KG1 (cell line): ENCODE measurements at regions not wholly inside any gene's neighbourhood (a gene's known extent, or its start where the extent isn't known, plus 50 kb on each side); places are given as distances from the start of the nearest gene placed in this dataset.
"Not testable (repeated sequence)": the region's sequence is repeated elsewhere in the genome, so short reads cannot be mapped to it uniquely, and the experiment has no call there.

ENCODE experiments used
- DNase-seq: peaks from one replicate; lab custom pipeline; 2025; lab: John Stamatoyannopoulos, UW

GRCh38 chr6:121595646-121596045 is 160.2 kb downstream of the GJA1 start:
- no peak for DNase-seq

GRCh38 chr6:121596441-121596840 is 161.0 kb downstream of the GJA1 start:
- DNase-seq = no peak

- no peak for DNase-seq
These were observed 162.2 kb downstream of the GJA1 start for GRCh38 chr6:121597654-121598053.

GRCh38 chr6:121599331-121599730 is 163.9 kb downstream of the GJA1 start:
- DNase-seq = not testable (repeated sequence)

GRCh38 chr6:121600389-121601168 is 165.1 kb downstream of the GJA1 start:
- no peak for DNase-seq

- DNase-seq = no peak
These were observed 168.0 kb downstream of the GJA1 start for GRCh38 chr6:121603486-121603885.

GRCh38 chr6:121607721-121608120 is 172.3 kb downstream of the GJA1 start:
- no peak for DNase-seq

GRCh38 chr6:121608270-121608669 is 172.8 kb downstream of the GJA1 start:
- DNase-seq = no peak

- DNase-seq = no peak
These were observed 173.8 kb downstream of the GJA1 start for GRCh38 chr6:121609281-121609680.

GRCh38 chr6:121612927-121613326 is 177.5 kb downstream of the GJA1 start:
- DNase-seq = no peak

- DNase-seq = no peak
These were observed 178.7 kb downstream of the GJA1 start for GRCh38 chr6:121614115-121614514.

GRCh38 chr6:121615493-121615892 is 180.0 kb downstream of the GJA1 start:
- DNase-seq = no peak

- no peak for DNase-seq
These were observed 181.0 kb downstream of the GJA1 start for GRCh38 chr6:121616406-121616805.

GRCh38 chr6:121617388-121617787 is 181.9 kb downstream of the GJA1 start:
- DNase-seq = no peak

- DNase-seq = no peak
These were observed 183.6 kb downstream of the GJA1 start for GRCh38 chr6:121619013-121619412.

GRCh38 chr6:121619987-121620740 is 184.7 kb downstream of the GJA1 start:
- no peak for DNase-seq

GRCh38 chr6:121627761-121628160 is 192.3 kb downstream of the GJA1 start:
- DNase-seq = no peak

- no peak for DNase-seq
These were observed 195.3 kb downstream of the GJA1 start for GRCh38 chr6:121630716-121631115.

GRCh38 chr6:121631752-121632151 is 196.3 kb downstream of the GJA1 start:
- not testable (repeated sequence) for DNase-seq

GRCh38 chr6:121633309-121633708 is 197.9 kb downstream of the GJA1 start:
- no peak for DNase-seq

- DNase-seq = not testable (repeated sequence)
These were observed 199.1 kb downstream of the GJA1 start for GRCh38 chr6:121634586-121634985.

- DNase-seq = no peak
These were observed 199.9 kb downstream of the GJA1 start for GRCh38 chr6:121635355-121635754.

- DNase-seq = not testable (repeated sequence)
These were observed 200.8 kb downstream of the GJA1 start for GRCh38 chr6:121636217-121636616.
